ENCODE measurements at regions not wholly inside any gene's neighbourhood (a gene's known extent, or its start where the extent isn't known, plus 50 kb on each side); places are given as distances from the start of the nearest gene placed in this dataset.

DNA sequence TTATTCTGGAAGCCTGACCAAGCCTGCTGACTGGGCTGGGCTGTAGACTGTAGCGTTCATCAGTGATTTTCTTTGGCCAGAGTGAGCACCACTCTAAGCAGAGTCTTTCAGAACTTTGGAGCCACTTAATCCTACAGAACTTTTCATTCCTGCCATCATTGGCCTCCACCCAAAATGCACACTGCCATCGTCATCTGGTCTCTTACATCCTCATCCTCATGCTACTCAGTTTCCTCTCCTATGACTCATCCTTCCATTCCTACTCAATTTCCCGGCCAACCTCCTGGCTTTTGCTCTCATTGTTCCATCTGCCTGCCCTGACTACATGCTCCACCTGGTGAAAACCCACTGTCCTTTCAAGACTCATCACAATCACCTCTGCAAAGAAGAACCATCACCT, 233.8 kb upstream of the USP25 start:
- no TSS peak for BruUV-seq (replicated peaks)
- Histone ChIP-seq H3K4me3 (ENCODE audit: low read depth in 2 of 2, low read length in 2 of 2) (no peak overlapping the region), H3K27ac (ENCODE audit: low read length) (no peak overlapping the region), H3K9me3 (ENCODE audit: control insufficient read depth, insufficient read depth, low read depth, low read length) (no peaks in the 10 kb centered on the region), H3K4me1 (ENCODE audit: control insufficient read depth, insufficient read depth, low read length) (no peaks in the 10 kb centered on the region), H3K27me3 (ENCODE audit: control insufficient read depth, insufficient read depth, low read length) (no peaks in the 10 kb centered on the region), H3K36me3 (ENCODE audit: control insufficient read depth, insufficient read depth, low read length) (no peaks in the 10 kb centered on the region)
- ChIA-PET CTCF (no interaction called here), POLR2A (interaction anchor here (0.7 kb wide), 1 partner anchor 99 kb away, joined by 8 read pairs; no protein-coding TSS in a partner anchor)
- in situ Hi-C loops (cut with HindIII; ENCODE audit: low pct_unique_long_range_greater_than_20kb, low sequenced_read_pairs), result no loop called here
- intact Hi-C loops (cut with micrococcal nuclease; ENCODE audit: unreplicated experiment), result no loop called here
- ATAC-seq (no peak), DNase-seq (ENCODE audit: low read depth, low spot score) (no peak)
- TF ChIP-seq SIN3A (IDR thresholded peaks at IDR 0.05; ENCODE audit: borderline replicate concordance, insufficient read depth, low read depth, low read length) (no peak), REST (IDR thresholded peaks at IDR 0.05; ENCODE audit: insufficient read depth in 1 of 2, low read depth in 2 of 2, low read length in 1 of 2) (no peak), POLR2AphosphoS5 (IDR thresholded peaks at IDR 0.05; ENCODE audit: low read depth, low read length) (no peak), TCF7L2 (IDR thresholded peaks at IDR 0.05; ENCODE audit: low read depth, low read length) (no peak), CTCF (IDR thresholded peaks at IDR 0.05) (no peak)

GRCh38 chr21:15496911-15497310, 232.9 kb upstream of the USP25 start:
- no peak overlapping the region for H3K4me3 ChIP-seq (ENCODE audit: low read depth in 2 of 2, low read length in 2 of 2)
- H3K9me3 ChIP-seq (ENCODE audit: control insufficient read depth, insufficient read depth, low read depth, low read length), result no peaks in the 10 kb centered on the region
- H3K27me3 ChIP-seq (ENCODE audit: control insufficient read depth, insufficient read depth, low read length), result no peaks in the 10 kb centered on the region
- intact Hi-C loops (cut with micrococcal nuclease; ENCODE audit: unreplicated experiment), result no loop called here
- no peaks in the 10 kb centered on the region for H3K4me1 ChIP-seq (ENCODE audit: control insufficient read depth, insufficient read depth, low read length)
- POLR2A ChIA-PET, result no interaction called here
- in situ Hi-C loops (cut with HindIII; ENCODE audit: low pct_unique_long_range_greater_than_20kb, low sequenced_read_pairs), result no loop called here
- DNase-seq (ENCODE audit: low read depth, low spot score) (no peak), ATAC-seq (no peak)
- TF ChIP-seq CTCF (IDR thresholded peaks at IDR 0.05), result no peak
- TF ChIP-seq POLR2AphosphoS5 (IDR thresholded peaks at IDR 0.05; ENCODE audit: low read depth, low read length), result no peak
- TF ChIP-seq REST (IDR thresholded peaks at IDR 0.05; ENCODE audit: insufficient read depth in 1 of 2, low read depth in 2 of 2, low read length in 1 of 2), result no peak
- no peak for TF ChIP-seq TCF7L2 (IDR thresholded peaks at IDR 0.05; ENCODE audit: low read depth, low read length)
- TF ChIP-seq SIN3A (IDR thresholded peaks at IDR 0.05; ENCODE audit: borderline replicate concordance, insufficient read depth, low read depth, low read length), result no peak
- H3K36me3 ChIP-seq (ENCODE audit: control insufficient read depth, insufficient read depth, low read length), result no peaks in the 10 kb centered on the region
- H3K27ac ChIP-seq (ENCODE audit: low read length), result no peak overlapping the region
- CTCF ChIA-PET, result no interaction called here
- no TSS peak for BruUV-seq (replicated peaks)

Data from Panc1 (cell line).